ENCODE measurements at regions not wholly inside any gene's neighbourhood (a gene's known extent, or its start where the extent isn't known, plus 50 kb on each side); places are given as distances from the start of the nearest gene placed in this dataset.

DNA sequence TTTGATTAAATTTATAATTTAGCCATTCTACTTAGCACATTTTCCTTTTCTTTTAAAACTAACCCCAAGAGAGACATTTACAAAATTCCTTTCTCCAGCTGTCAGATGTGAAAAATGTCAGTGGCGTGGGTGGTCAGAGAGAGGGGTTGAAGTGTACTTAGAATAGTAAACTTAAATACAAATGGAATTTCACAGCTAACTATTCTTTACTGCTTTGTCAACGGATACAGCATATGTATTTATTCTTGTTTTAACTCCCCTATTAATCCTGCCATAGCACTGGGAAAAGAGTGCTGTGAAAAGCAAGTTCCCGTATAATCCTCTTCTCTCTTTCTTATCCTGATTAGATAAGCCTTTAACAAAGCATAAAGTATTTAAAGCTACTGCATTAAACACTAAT is 191.4 kb upstream of the CHAC2 start (continued):
- TF ChIP-seq, protein P1, sequence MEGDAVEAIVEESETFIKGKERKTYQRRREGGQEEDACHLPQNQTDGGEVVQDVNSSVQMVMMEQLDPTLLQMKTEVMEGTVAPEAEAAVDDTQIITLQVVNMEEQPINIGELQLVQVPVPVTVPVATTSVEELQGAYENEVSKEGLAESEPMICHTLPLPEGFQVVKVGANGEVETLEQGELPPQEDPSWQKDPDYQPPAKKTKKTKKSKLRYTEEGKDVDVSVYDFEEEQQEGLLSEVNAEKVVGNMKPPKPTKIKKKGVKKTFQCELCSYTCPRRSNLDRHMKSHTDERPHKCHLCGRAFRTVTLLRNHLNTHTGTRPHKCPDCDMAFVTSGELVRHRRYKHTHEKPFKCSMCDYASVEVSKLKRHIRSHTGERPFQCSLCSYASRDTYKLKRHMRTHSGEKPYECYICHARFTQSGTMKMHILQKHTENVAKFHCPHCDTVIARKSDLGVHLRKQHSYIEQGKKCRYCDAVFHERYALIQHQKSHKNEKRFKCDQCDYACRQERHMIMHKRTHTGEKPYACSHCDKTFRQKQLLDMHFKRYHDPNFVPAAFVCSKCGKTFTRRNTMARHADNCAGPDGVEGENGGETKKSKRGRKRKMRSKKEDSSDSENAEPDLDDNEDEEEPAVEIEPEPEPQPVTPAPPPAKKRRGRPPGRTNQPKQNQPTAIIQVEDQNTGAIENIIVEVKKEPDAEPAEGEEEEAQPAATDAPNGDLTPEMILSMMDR (IDR thresholded peaks at IDR 0.05 in 2 of 3, conservative IDR thresholded peaks at IDR 0.05 in 1 of 3; ENCODE audit: control insufficient read depth in 2 of 3, extremely low read depth in 1 of 3, insufficient read depth in 1 of 3, low read depth in 3 of 3, low read length in 3 of 3) = no peak
- no peak for TF ChIP-seq EGR1 (IDR thresholded peaks at IDR 0.05; ENCODE audit: borderline replicate concordance in 1 of 2, low read depth in 2 of 2, low read length in 2 of 2)
- no peak for TF ChIP-seq HDAC6 (IDR thresholded peaks at IDR 0.05; ENCODE audit: unreplicated experiment)
- TF ChIP-seq, protein P2, sequence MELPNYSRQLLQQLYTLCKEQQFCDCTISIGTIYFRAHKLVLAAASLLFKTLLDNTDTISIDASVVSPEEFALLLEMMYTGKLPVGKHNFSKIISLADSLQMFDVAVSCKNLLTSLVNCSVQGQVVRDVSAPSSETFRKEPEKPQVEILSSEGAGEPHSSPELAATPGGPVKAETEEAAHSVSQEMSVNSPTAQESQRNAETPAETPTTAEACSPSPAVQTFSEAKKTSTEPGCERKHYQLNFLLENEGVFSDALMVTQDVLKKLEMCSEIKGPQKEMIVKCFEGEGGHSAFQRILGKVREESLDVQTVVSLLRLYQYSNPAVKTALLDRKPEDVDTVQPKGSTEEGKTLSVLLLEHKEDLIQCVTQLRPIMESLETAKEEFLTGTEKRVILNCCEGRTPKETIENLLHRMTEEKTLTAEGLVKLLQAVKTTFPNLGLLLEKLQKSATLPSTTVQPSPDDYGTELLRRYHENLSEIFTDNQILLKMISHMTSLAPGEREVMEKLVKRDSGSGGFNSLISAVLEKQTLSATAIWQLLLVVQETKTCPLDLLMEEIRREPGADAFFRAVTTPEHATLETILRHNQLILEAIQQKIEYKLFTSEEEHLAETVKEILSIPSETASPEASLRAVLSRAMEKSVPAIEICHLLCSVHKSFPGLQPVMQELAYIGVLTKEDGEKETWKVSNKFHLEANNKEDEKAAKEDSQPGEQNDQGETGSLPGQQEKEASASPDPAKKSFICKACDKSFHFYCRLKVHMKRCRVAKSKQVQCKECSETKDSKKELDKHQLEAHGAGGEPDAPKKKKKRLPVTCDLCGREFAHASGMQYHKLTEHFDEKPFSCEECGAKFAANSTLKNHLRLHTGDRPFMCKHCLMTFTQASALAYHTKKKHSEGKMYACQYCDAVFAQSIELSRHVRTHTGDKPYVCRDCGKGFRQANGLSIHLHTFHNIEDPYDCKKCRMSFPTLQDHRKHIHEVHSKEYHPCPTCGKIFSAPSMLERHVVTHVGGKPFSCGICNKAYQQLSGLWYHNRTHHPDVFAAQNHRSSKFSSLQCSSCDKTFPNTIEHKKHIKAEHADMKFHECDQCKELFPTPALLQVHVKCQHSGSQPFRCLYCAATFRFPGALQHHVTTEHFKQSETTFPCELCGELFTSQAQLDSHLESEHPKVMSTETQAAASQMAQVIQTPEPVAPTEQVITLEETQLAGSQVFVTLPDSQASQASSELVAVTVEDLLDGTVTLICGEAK (IDR thresholded peaks at IDR 0.05; ENCODE audit: borderline replicate concordance) = no peak
- TF ChIP-seq BRCA1 (IDR thresholded peaks at IDR 0.05; ENCODE audit: low read depth, low read length) = no peak
- no peak for TF ChIP-seq PKNOX1 (IDR thresholded peaks at IDR 0.05)
- TF ChIP-seq, protein P3, sequence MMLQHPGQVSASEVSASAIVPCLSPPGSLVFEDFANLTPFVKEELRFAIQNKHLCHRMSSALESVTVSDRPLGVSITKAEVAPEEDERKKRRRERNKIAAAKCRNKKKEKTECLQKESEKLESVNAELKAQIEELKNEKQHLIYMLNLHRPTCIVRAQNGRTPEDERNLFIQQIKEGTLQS (IDR thresholded peaks at IDR 0.05; ENCODE audit: borderline replicate concordance, extremely low read depth, low read depth, low read length) = no peak
- no peak for TF ChIP-seq TCF3 (IDR thresholded peaks at IDR 0.05; ENCODE audit: borderline replicate concordance, insufficient read depth, low read depth, low read length)
- TF ChIP-seq HSF1 (IDR thresholded peaks at IDR 0.05; ENCODE audit: low read depth, low read length) = no peak
- no peak for TF ChIP-seq CHD4 (IDR thresholded peaks at IDR 0.05)
